GM12872 (cell line): ENCODE measurements at regions not wholly inside any gene's neighbourhood (a gene's known extent, or its start where the extent isn't known, plus 50 kb on each side); places are given as distances from the start of the nearest gene placed in this dataset.

ENCODE experiments used
- TF ChIP-seq, protein P1 (sequence below): IDR thresholded peaks from 3 replicates; pipeline ENCODE4 v1.5.1; 2011; ENCODE audit warnings: low read depth, mild to moderate bottlenecking, low read length, moderate library complexity; ENCODE audit not compliant: insufficient read depth

- TF ChIP-seq, protein P1, sequence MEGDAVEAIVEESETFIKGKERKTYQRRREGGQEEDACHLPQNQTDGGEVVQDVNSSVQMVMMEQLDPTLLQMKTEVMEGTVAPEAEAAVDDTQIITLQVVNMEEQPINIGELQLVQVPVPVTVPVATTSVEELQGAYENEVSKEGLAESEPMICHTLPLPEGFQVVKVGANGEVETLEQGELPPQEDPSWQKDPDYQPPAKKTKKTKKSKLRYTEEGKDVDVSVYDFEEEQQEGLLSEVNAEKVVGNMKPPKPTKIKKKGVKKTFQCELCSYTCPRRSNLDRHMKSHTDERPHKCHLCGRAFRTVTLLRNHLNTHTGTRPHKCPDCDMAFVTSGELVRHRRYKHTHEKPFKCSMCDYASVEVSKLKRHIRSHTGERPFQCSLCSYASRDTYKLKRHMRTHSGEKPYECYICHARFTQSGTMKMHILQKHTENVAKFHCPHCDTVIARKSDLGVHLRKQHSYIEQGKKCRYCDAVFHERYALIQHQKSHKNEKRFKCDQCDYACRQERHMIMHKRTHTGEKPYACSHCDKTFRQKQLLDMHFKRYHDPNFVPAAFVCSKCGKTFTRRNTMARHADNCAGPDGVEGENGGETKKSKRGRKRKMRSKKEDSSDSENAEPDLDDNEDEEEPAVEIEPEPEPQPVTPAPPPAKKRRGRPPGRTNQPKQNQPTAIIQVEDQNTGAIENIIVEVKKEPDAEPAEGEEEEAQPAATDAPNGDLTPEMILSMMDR, result no peak
Observed at GRCh38 chr3:102736975-102737304, 302.1 kb downstream of the ZPLD1 start.

DNA sequence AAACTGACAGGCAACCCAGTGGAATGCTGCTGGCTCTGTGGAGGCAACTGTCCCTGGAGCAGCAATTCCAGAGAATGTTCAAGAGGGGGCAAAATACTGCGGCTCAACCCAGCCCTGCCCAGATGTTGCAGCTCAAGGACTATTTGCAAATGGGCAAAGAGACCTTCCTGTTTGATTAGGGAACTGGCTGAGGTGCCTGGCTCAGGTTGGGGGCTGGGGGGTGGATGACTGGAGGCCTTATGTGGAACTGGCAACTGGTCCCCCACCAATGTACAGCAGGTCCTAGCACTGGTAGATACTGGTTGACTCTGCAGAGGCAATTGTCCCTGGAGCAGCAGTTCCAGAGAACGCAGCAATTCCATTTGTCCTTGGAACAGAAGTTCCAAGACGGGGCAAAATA lies 302.5 kb downstream of the ZPLD1 start:
- TF ChIP-seq, protein P1, result no peak

DNA sequence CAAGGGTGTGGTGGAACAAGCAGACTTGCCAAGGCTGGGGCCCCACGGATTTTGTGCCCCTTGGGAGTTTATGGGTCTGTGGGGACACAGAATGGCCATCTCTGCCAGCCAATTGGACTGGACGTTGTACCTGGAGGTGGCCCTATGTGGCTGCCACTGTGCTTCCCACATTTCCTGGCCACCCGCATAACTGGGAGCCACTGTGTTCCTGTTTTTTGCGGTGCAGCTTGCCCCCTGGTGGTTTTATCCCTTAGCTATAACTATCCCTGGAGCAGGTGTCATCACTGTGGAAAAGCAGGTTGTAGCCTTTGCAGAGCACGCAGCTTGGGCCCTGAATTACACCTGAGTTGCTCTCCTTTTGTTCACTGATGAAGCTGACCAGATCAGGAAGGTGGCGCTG lies 306.3 kb downstream of the ZPLD1 start:
- TF ChIP-seq, protein P1, result 0 out of 3 replicates have a peak, but pooled peaks have one; percentile 0

GRCh38 chr3:102741694-102742093 lies 306.9 kb downstream of the ZPLD1 start:
- TF ChIP-seq, protein P1, result no peak

- TF ChIP-seq, protein P1, result no peak
Observed at GRCh38 chr3:102745881-102746280, 311.1 kb downstream of the ZPLD1 start.

- TF ChIP-seq, protein P1, result no peak
Observed at GRCh38 chr3:102747611-102748010, 312.8 kb downstream of the ZPLD1 start.

- TF ChIP-seq, protein P1, result no peak
Observed at GRCh38 chr3:102748646-102749045, 313.8 kb downstream of the ZPLD1 start.

- TF ChIP-seq, protein P1, result no peak
Observed at GRCh38 chr3:102750322-102750721, 315.5 kb downstream of the ZPLD1 start.
